H1 (cell line): ENCODE measurements at regions not wholly inside any gene's neighbourhood (a gene's known extent, or its start where the extent isn't known, plus 50 kb on each side); places are given as distances from the start of the nearest gene placed in this dataset.

ENCODE experiments used
- CTCF ChIA-PET: fragments of 300-600 bp; sonication (Branson Sonifier 250); formaldehyde crosslinking; loops from one replicate; lab custom pipeline; 2021; ENCODE audit not compliant: partially characterized antibody; lab: Charles Lee
- POLR2A ChIA-PET: fragments of 300-600 bp; sonication (Branson Sonifier 250); formaldehyde crosslinking; loops from one replicate; lab custom pipeline; 2021; ENCODE audit warnings: inconsistent platforms; ENCODE audit not compliant: partially characterized antibody; lab: Charles Lee
- DNase-seq, 2 experiments: peaks; one replicate each; pipeline versions ENCODE4 v3.0.0 to v3.0.0-alpha.2; 2010 to 2022; ENCODE audit warnings: low spot score in 2 of 2, low read depth in 1 of 2, mixed read lengths in 1 of 2
- FAIRE-seq: peaks from 2 replicates; lab custom pipeline; 2011; peaks lifted over from hg19 to GRCh38; lab: Jason Lieb, UNC
- H2AFZ ChIP-seq: 2 replicates; pipeline ENCODE4 v1.8.1; 2012; ENCODE audit warnings: low read length, inconsistent platforms
- H2AK5ac ChIP-seq: 2 replicates; pipeline ENCODE4 v1.6.1; 2013; ENCODE audit warnings: low read depth, low read length
- H2BK120ac ChIP-seq: replicated peaks from 2 replicates; pipeline ENCODE3; 2013; ENCODE audit warnings: low read depth, low read length, inconsistent platforms
- H2BK12ac ChIP-seq: 2 replicates; pipeline ENCODE4 v1.6.1; 2013; ENCODE audit warnings: low read depth, low read length
- H2BK15ac ChIP-seq: 2 replicates; pipeline ENCODE4 v1.6.1; 2013; ENCODE audit warnings: low read length
- H2BK20ac ChIP-seq: 2 replicates; pipeline ENCODE4 v1.6.1; 2013; ENCODE audit warnings: low read length
- H2BK5ac ChIP-seq: 2 replicates; pipeline ENCODE4 v1.6.1; 2013; ENCODE audit warnings: low read depth, low read length
- H3K14ac ChIP-seq: 2 replicates; pipeline ENCODE4 v1.6.1; 2013; ENCODE audit warnings: inconsistent platforms; ENCODE audit not compliant: insufficient read length
- H3K18ac ChIP-seq: 2 replicates; pipeline ENCODE4 v1.6.1; 2013; ENCODE audit warnings: low read length; ENCODE audit errors: extremely low read depth
- H3K23ac ChIP-seq: 2 replicates; pipeline ENCODE4 v1.6.1; 2013; ENCODE audit warnings: inconsistent platforms; ENCODE audit not compliant: insufficient read length
- H3K23me2 ChIP-seq: 2 replicates; pipeline ENCODE4 v1.6.1; 2013; ENCODE audit warnings: low read depth, low read length
- H3K27ac ChIP-seq: 2 replicates; pipeline ENCODE4 v1.6.1; 2011; ENCODE audit warnings: low read depth, low read length, inconsistent platforms
- H3K27me3 ChIP-seq, 4 experiments: replicated peaks in 1 of 4; 1 replicate in 1 of 4; 2 replicates in 3 of 4; pipeline versions ENCODE4 v1.6.1 to v1.8.1; 2011 to 2013; ENCODE audit warnings: low read length in 3 of 4, mild to moderate bottlenecking in 3 of 4, inconsistent platforms in 2 of 4, mixed read lengths in 2 of 4, moderate library complexity in 1 of 4; ENCODE audit not compliant: control insufficient read depth in 3 of 4, insufficient read depth in 3 of 4; ENCODE audit errors: extremely low read depth in 1 of 4
- H3K36me3 ChIP-seq, 4 experiments: 2 replicates each; pipeline versions ENCODE4 v1.6.1 to v1.8.1; 2011 to 2013; ENCODE audit warnings: mild to moderate bottlenecking in 4 of 4, low read length in 3 of 4, moderate library complexity in 2 of 4, control low read depth in 1 of 4, inconsistent platforms in 1 of 4; ENCODE audit not compliant: insufficient read depth in 4 of 4, control insufficient read depth in 2 of 4
- H3K4ac ChIP-seq: replicated peaks from 2 replicates; pipeline ENCODE3; 2013; ENCODE audit warnings: low read length, low read depth, mixed read lengths, inconsistent platforms; ENCODE audit not compliant: insufficient read length
- H3K4me1 ChIP-seq, 4 experiments: replicated peaks in 1 of 4; 1 replicate in 1 of 4; 2 replicates in 3 of 4; pipeline versions ENCODE4 v1.6.1 to v1.8.1; 2011 to 2013; ENCODE audit warnings: low read length in 3 of 4, inconsistent platforms in 2 of 4, mixed read lengths in 1 of 4; ENCODE audit not compliant: insufficient read depth in 4 of 4, control insufficient read depth in 3 of 4
- H3K4me2 ChIP-seq, 2 experiments: 2 replicates each; pipeline versions ENCODE4 v1.6.1 to v1.8.1; 2011 to 2013; ENCODE audit warnings: low read depth in 2 of 2, low read length in 2 of 2, control low read depth in 1 of 2, inconsistent platforms in 1 of 2, mild to moderate bottlenecking in 1 of 2; ENCODE audit not compliant: insufficient read depth in 1 of 2
- H3K4me3 ChIP-seq, 4 experiments: fragments of 200-600, 300-600 bp in 1 of 4; sonication (generic), shearing (Covaris generic), sonication (Bioruptor Twin) in 1 of 4; 2 replicates each; pipeline versions ENCODE4 v1.5.1 to v1.8.1; 2011 to 2016; ENCODE audit warnings: low read length in 4 of 4, low read depth in 3 of 4, control low read depth in 2 of 4, inconsistent platforms in 2 of 4, mild to moderate bottlenecking in 2 of 4, mixed read lengths in 1 of 4, moderate library complexity in 1 of 4; ENCODE audit not compliant: insufficient read depth in 2 of 4; ENCODE audit errors: extremely low read depth in 1 of 4
- H3K56ac ChIP-seq: replicated peaks from 2 replicates; pipeline ENCODE3; 2013; ENCODE audit warnings: low read depth, mild to moderate bottlenecking, mixed read lengths, low read length, inconsistent platforms; ENCODE audit not compliant: insufficient read length
- H3K79me1 ChIP-seq: 2 replicates; pipeline ENCODE4 v1.6.1; 2013; ENCODE audit warnings: low read depth, low read length, control low read depth
- H3K79me2 ChIP-seq, 2 experiments: 2 replicates each; pipeline versions ENCODE4 v1.6.1 to v1.8.1; 2012 to 2013; ENCODE audit warnings: low read length in 2 of 2, mild to moderate bottlenecking in 2 of 2, inconsistent platforms in 1 of 2; ENCODE audit not compliant: insufficient read depth in 2 of 2, control insufficient read depth in 1 of 2
- H3K9ac ChIP-seq, 4 experiments: replicated peaks in 1 of 4; 1 replicate in 1 of 4; 2 replicates in 3 of 4; pipeline versions ENCODE4 v1.6.1 to v1.8.1; 2011 to 2013; ENCODE audit warnings: low read depth in 3 of 4, low read length in 3 of 4, control low read depth in 2 of 4, mild to moderate bottlenecking in 2 of 4, moderate library complexity in 2 of 4, inconsistent platforms in 1 of 4; ENCODE audit errors: extremely low read depth in 1 of 4
- H3K9me3 ChIP-seq, 2 experiments: 2 replicates each; pipeline versions ENCODE4 v1.6.1 to v1.8.1; 2012 to 2013; ENCODE audit warnings: mild to moderate bottlenecking in 2 of 2, moderate library complexity in 2 of 2, control low read depth in 1 of 2, inconsistent platforms in 1 of 2, low read depth in 1 of 2, low read length in 1 of 2, mixed read lengths in 1 of 2; ENCODE audit not compliant: insufficient read depth in 2 of 2
- H4K20me1 ChIP-seq, 2 experiments: replicated peaks in 1 of 2; 2 replicates each; pipeline versions ENCODE3 to v1.8.1; 2011 to 2013; ENCODE audit warnings: inconsistent platforms in 2 of 2, low read length in 2 of 2, mild to moderate bottlenecking in 1 of 2; ENCODE audit not compliant: insufficient read depth in 2 of 2, control insufficient read depth in 1 of 2
- H4K5ac ChIP-seq: 2 replicates; pipeline ENCODE4 v1.6.1; 2013; ENCODE audit warnings: low read length, low read depth, mixed read lengths, inconsistent platforms; ENCODE audit not compliant: insufficient read length
- H4K8ac ChIP-seq: 2 replicates; pipeline ENCODE4 v1.8.0; 2013; ENCODE audit warnings: mild to moderate bottlenecking, moderate library complexity, low read length, inconsistent platforms; ENCODE audit not compliant: insufficient read depth; ENCODE audit errors: extremely low read depth
- H4K91ac ChIP-seq: replicated peaks from 2 replicates; pipeline ENCODE3; 2013; ENCODE audit warnings: low read length, mixed read lengths, inconsistent platforms; ENCODE audit not compliant: insufficient read length
- CBX5 ChIP-seq: fragments of 300-800, 300-1000 bp; sonication (generic); IDR thresholded peaks from 2 replicates; pipeline ENCODE4 v1.7.1; 2016; ENCODE audit warnings: antibody characterized with exemption, low read length, low read depth
- EP300 ChIP-seq, 2 experiments: IDR thresholded peaks; 1 replicate in 1 of 2; 2 replicates in 1 of 2; pipeline ENCODE4 v1.6.1; 2011 to 2012; ENCODE audit warnings: low read depth in 2 of 2, low read length in 2 of 2, mild to moderate bottlenecking in 2 of 2, borderline replicate concordance in 1 of 2, inconsistent platforms in 1 of 2, moderate library complexity in 1 of 2
- GABPA ChIP-seq: IDR thresholded peaks from 2 replicates; pipeline ENCODE4 v1.6.1; 2011; ENCODE audit warnings: mild to moderate bottlenecking, low read length, moderate library complexity, borderline replicate concordance; ENCODE audit not compliant: insufficient read depth
- GTF2F1 ChIP-seq: IDR thresholded peaks from 2 replicates; pipeline ENCODE4 v1.6.1; 2012; ENCODE audit warnings: low read depth, low read length, improper control_type of control experiment, borderline replicate concordance
- RNF2 ChIP-seq: fragments of 200-900, 300-1000 bp; sonication (generic); IDR thresholded peaks from 2 replicates; pipeline ENCODE4 v1.7.1; 2016; ENCODE audit warnings: borderline replicate concordance, low read depth, mild to moderate bottlenecking, antibody characterized with exemption, low read length; ENCODE audit not compliant: poor library complexity, severe bottlenecking; ENCODE audit errors: missing control alignments
- WGBS, 2 experiments: shearing (Covaris generic) in 1 of 2; methylation state at CpG; one replicate each; pipeline versions ENCODE4 v1.1.6 to v1.1.7; 2013 to 2015; ENCODE audit warnings: low lambda C conversion rate in 2 of 2, mixed read lengths in 2 of 2, inconsistent platforms in 1 of 2, low coverage in 1 of 2, missing lambda C conversion rate in 1 of 2; ENCODE audit not compliant: insufficient replicate concordance in 2 of 2, insufficient coverage in 1 of 2, insufficient read length in 1 of 2; ENCODE audit errors: extremely low coverage in 1 of 2, missing lambda C conversion rate in 1 of 2; 5-methylcytosine and 5-hydroxymethylcytosine counted together

DNA sequence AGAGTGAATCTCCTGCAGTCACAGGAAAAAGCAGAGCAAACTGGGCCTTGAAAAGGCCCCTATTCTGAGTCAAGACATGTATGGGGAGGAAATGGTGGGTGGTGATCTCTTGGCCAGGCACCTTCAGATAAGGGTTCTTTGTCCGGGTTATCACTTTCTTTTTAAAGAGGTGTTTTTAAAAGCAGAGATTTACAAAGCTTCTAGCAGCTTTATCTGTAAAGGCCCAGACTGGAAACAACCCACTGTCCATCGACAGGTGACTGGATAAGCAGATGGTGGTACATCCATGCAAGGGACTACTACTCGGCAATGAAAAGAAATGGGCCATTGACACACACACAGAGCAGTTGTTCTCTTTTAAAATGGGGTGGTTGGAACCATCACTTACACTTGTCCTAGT lies 596.7 kb upstream of the MKI67 start:
- Histone ChIP-seq H4K20me1 (no peaks in the 10 kb centered on the region), H4K5ac (no peak overlapping the region), H2BK20ac (no peak overlapping the region), H3K9ac (no peak overlapping the region), H3K4ac (no peak overlapping the region), H4K91ac (no peak overlapping the region), H3K23me2 (no peaks in the 10 kb centered on the region), H3K9me3 (no peaks in the 10 kb centered on the region), H2AFZ (no peak overlapping the region), H2BK15ac (no peak overlapping the region), H3K36me3 (no peaks in the 10 kb centered on the region), H3K4me1 (peaks cover 0 to 5% (median 2%) of the 10 kb centered on the region in 4 experiments; a peak in 4 of 7 replicates), H3K27ac (no peak overlapping the region), H2BK12ac (no peak overlapping the region), H3K4me2 (no peak overlapping the region), H2AK5ac (no peak overlapping the region), H2BK120ac (no peak overlapping the region), H3K27me3 (no peaks in the 10 kb centered on the region), H3K79me2 (no peaks in the 10 kb centered on the region), H4K8ac (no peak overlapping the region), H3K14ac (no peak overlapping the region), H2BK5ac (no peak overlapping the region), H3K56ac (no peak overlapping the region), H3K79me1 (no peaks in the 10 kb centered on the region), H3K23ac (no peak overlapping the region), H3K18ac (no peak overlapping the region), H3K4me3 (no peak overlapping the region)
- TF ChIP-seq RNF2 (no peak), GABPA (no peak), GTF2F1 (no peak), CBX5 (no peak), EP300 (IDR thresholded peaks at IDR 0.05; ENCODE audit: borderline replicate concordance in 1 of 2, low read depth in 2 of 2, low read length in 2 of 2) (no peak)
- ChIA-PET POLR2A (no interaction called here), CTCF (interaction anchor here (1.2 to 3.1 kb wide), 2 partner anchors 11 kb away, joined by 5 to 13 read pairs; no protein-coding TSS in a partner anchor)
- FAIRE-seq, result no peak
- DNase-seq, result no peak
- WGBS, 2 experiments, result 78% methylated on average over 3 of the region's 3 CpGs; no CpG with 5 or more reads in 1 of the 2 experiments
